Endodermal cell (in vitro differentiated cells): ENCODE measurements at regions not wholly inside any gene's neighbourhood (a gene's known extent, or its start where the extent isn't known, plus 50 kb on each side); places are given as distances from the start of the nearest gene placed in this dataset.

ENCODE experiments used
- DNase-seq: peaks from one replicate; pipeline ENCODE4 v3.0.0-alpha.2; 2017
- H3K27ac ChIP-seq: 2 replicates; pipeline ENCODE4 v1.5.1; 2013; ENCODE audit warnings: mild to moderate bottlenecking, low read depth, low read length, moderate library complexity
- H3K27me3 ChIP-seq: 2 replicates; pipeline ENCODE4 v1.6.1; 2013; ENCODE audit warnings: mild to moderate bottlenecking, low read length, moderate library complexity; ENCODE audit not compliant: insufficient read depth, control insufficient read depth, poor library complexity, severe bottlenecking
- H3K36me3 ChIP-seq: 2 replicates; pipeline ENCODE4 v1.7.0; 2013; ENCODE audit warnings: mild to moderate bottlenecking, low read length, moderate library complexity; ENCODE audit not compliant: control insufficient read depth, insufficient read depth
- H3K4me1 ChIP-seq: one replicate; pipeline ENCODE4 v1.7.0; 2013; ENCODE audit warnings: low read length; ENCODE audit not compliant: control insufficient read depth, insufficient read depth
- H3K4me3 ChIP-seq: 2 replicates; pipeline ENCODE4 v1.5.1; 2013; ENCODE audit warnings: mild to moderate bottlenecking, low read length, moderate library complexity
- H3K9ac ChIP-seq: 2 replicates; pipeline ENCODE4 v1.6.1; 2013; ENCODE audit warnings: mild to moderate bottlenecking, low read length, moderate library complexity; ENCODE audit not compliant: poor library complexity, severe bottlenecking; ENCODE audit errors: extremely low read depth
- H3K9me3 ChIP-seq: 2 replicates; pipeline ENCODE4 v1.6.1; 2013; ENCODE audit warnings: mild to moderate bottlenecking, low read length, moderate library complexity; ENCODE audit not compliant: control insufficient read depth
- H3K27ac Mint-ChIP-seq: 2 replicates; pipeline ENCODE4 v1.8.0; 2020; ENCODE audit warnings: mixed read lengths
- H3K27me3 Mint-ChIP-seq: 2 replicates; pipeline ENCODE4 v1.8.0; 2021; ENCODE audit warnings: mild to moderate bottlenecking, mixed read lengths; ENCODE audit not compliant: insufficient read depth
- H3K36me3 Mint-ChIP-seq: 2 replicates; pipeline ENCODE4 v1.8.0; 2020; ENCODE audit warnings: low read depth, mixed read lengths
- H3K4me1 Mint-ChIP-seq: 2 replicates; pipeline ENCODE4 v1.8.0; 2020; ENCODE audit warnings: mixed read lengths
- H3K4me3 Mint-ChIP-seq: 2 replicates; pipeline ENCODE4 v1.8.0; 2020; ENCODE audit warnings: mild to moderate bottlenecking, moderate library complexity, mixed read lengths
- H3K9me3 Mint-ChIP-seq: 2 replicates; pipeline ENCODE4 v1.8.0; 2020; ENCODE audit warnings: mild to moderate bottlenecking, mixed read lengths
- whole genome bisulfite sequencing, 2 experiments: methylation state at CpG; one replicate each; pipeline versions ENCODE4 v1.1.5 to v1.1.7; 2013; ENCODE audit warnings: missing lambda C conversion rate in 2 of 2, mixed read lengths in 1 of 2; ENCODE audit not compliant: insufficient coverage in 1 of 2, insufficient read length in 1 of 2; 5-methylcytosine and 5-hydroxymethylcytosine counted together
- TF ChIP-seq, protein P1 (sequence below): fragments of 200-600 bp; sonication (generic); conservative IDR thresholded peaks from 2 replicates; pipeline ENCODE4 v1.5.0; 2021; ENCODE audit warnings: antibody characterized with exemption, mild to moderate bottlenecking

GRCh38 chr17:79186406-79186805 is 111.8 kb downstream of the ENGASE start:
- 85 to 88% methylated on average over 4 to 10 of the region's 10 CpGs for WGBS, 2 experiments

GRCh38 chr17:79185671-79186070 is 111.0 kb downstream of the ENGASE start:
- Histone ChIP-seq H3K9ac (no peak overlapping the region), H3K27me3 (peaks cover 47% of the 10 kb centered on the region), H3K36me3 (no peaks in the 10 kb centered on the region), H3K4me1 (no peaks in the 10 kb centered on the region), H3K4me3 (no peak overlapping the region), H3K9me3 (no peaks in the 10 kb centered on the region), H3K27ac (no peak overlapping the region)
- TF ChIP-seq, protein P1, sequence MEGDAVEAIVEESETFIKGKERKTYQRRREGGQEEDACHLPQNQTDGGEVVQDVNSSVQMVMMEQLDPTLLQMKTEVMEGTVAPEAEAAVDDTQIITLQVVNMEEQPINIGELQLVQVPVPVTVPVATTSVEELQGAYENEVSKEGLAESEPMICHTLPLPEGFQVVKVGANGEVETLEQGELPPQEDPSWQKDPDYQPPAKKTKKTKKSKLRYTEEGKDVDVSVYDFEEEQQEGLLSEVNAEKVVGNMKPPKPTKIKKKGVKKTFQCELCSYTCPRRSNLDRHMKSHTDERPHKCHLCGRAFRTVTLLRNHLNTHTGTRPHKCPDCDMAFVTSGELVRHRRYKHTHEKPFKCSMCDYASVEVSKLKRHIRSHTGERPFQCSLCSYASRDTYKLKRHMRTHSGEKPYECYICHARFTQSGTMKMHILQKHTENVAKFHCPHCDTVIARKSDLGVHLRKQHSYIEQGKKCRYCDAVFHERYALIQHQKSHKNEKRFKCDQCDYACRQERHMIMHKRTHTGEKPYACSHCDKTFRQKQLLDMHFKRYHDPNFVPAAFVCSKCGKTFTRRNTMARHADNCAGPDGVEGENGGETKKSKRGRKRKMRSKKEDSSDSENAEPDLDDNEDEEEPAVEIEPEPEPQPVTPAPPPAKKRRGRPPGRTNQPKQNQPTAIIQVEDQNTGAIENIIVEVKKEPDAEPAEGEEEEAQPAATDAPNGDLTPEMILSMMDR = no peak
- no peak overlapping the region for H3K27ac Mint-ChIP-seq
- H3K9me3 Mint-ChIP-seq = no peaks in the 10 kb centered on the region
- DNase-seq = no peak
- H3K4me1 Mint-ChIP-seq = peaks cover 3% of the 10 kb centered on the region
- H3K36me3 Mint-ChIP-seq = no peaks in the 10 kb centered on the region
- WGBS, 2 experiments = 72 to 81% methylated on average over 4 of the region's 4 CpGs
- H3K4me3 Mint-ChIP-seq = no peak overlapping the region
- peaks cover 32% of the 10 kb centered on the region for H3K27me3 Mint-ChIP-seq

More at GRCh38 chr17:79186406-79186805, 111.8 kb downstream of the ENGASE start:
- TF ChIP-seq, protein P1 = no peak
- Histone ChIP-seq H3K4me3 (no peak overlapping the region), H3K27ac (no peak overlapping the region), H3K4me1 (no peaks in the 10 kb centered on the region), H3K9ac (no peak overlapping the region), H3K36me3 (no peaks in the 10 kb centered on the region), H3K27me3 (peaks cover 42% of the 10 kb centered on the region), H3K9me3 (no peaks in the 10 kb centered on the region)
- H3K36me3 Mint-ChIP-seq = no peaks in the 10 kb centered on the region
- DNase-seq = no peak
- no peak overlapping the region for H3K4me3 Mint-ChIP-seq
- no peak overlapping the region for H3K27ac Mint-ChIP-seq
- peaks cover 3% of the 10 kb centered on the region for H3K4me1 Mint-ChIP-seq
- peaks cover 32% of the 10 kb centered on the region for H3K27me3 Mint-ChIP-seq
- no peaks in the 10 kb centered on the region for H3K9me3 Mint-ChIP-seq

GRCh38 chr17:79184219-79184618 is 109.6 kb downstream of the ENGASE start:
- H3K4me1 ChIP-seq = no peaks in the 10 kb centered on the region
- WGBS, 2 experiments = 70 to 74% methylated on average over 5 to 10 of the region's 10 CpGs
- peak overlapping the region; percentile 82 for H3K4me3 Mint-ChIP-seq
- TF ChIP-seq, protein P1 = no peak
- H3K9ac ChIP-seq = no peak overlapping the region
- H3K36me3 ChIP-seq = no peaks in the 10 kb centered on the region
- no peaks in the 10 kb centered on the region for H3K9me3 Mint-ChIP-seq
- H3K4me3 ChIP-seq = peak overlapping the region; percentile 79
- no peak for DNase-seq
- peaks cover 32% of the 10 kb centered on the region for H3K27me3 Mint-ChIP-seq
- H3K27me3 ChIP-seq = peaks cover 47% of the 10 kb centered on the region
- H3K27ac Mint-ChIP-seq = no peak overlapping the region
- no peaks in the 10 kb centered on the region for H3K9me3 ChIP-seq
- H3K27ac ChIP-seq = no peak overlapping the region
- peaks cover 3% of the 10 kb centered on the region for H3K4me1 Mint-ChIP-seq
- H3K36me3 Mint-ChIP-seq = no peaks in the 10 kb centered on the region
